Adrenal gland (tissue), 9 donors: ENCODE measurements at regions not wholly inside any gene's neighbourhood (a gene's known extent, or its start where the extent isn't known, plus 50 kb on each side); places are given as distances from the start of the nearest gene placed in this dataset.
A peak's percentile ranks its signal among the peaks of the same experiment; 100 is the strongest.

Experiments used
- DNase-seq, 7 donors: peaks; one replicate each; pipeline ENCODE4 v3.0.0-alpha.2; 2019 to 2020
- H3K27ac ChIP-seq, 5 donors: fragments of 200-600 bp; sonication (generic) in 4 of 5; 1 replicate in 3 of 5; 2 replicates in 2 of 5; pipeline versions ENCODE4 v1.5.1 to v1.8.0; 2016 to 2020; ENCODE audit warnings: mild to moderate bottlenecking in 1 of 5
- H3K27me3 ChIP-seq: fragments of 200-600 bp; 2 replicates; pipeline ENCODE4 v1.8.0; 2021
- H3K36me3 ChIP-seq, 2 donors: fragments of 200-600 bp; replicated peaks in 1 of 2; 1 replicate in 1 of 2; 2 replicates in 1 of 2; pipeline versions ENCODE4 v1.5.1 to v1.8.0; 2018 to 2022
- H3K4me1 ChIP-seq, 2 donors: fragments of 200-600 bp; replicated peaks in 1 of 2; 1 replicate in 1 of 2; 2 replicates in 1 of 2; pipeline versions ENCODE4 v1.5.1 to v1.8.0; 2018 to 2021
- H3K4me3 ChIP-seq, 4 donors: fragments of 200-600 bp; sonication (generic) in 3 of 4; one replicate each; pipeline ENCODE4 v1.5.1; 2016 to 2018
- H3K9me3 ChIP-seq, 3 donors: fragments of 200-600 bp; sonication (generic) in 1 of 3; replicated peaks in 1 of 3; 1 replicate in 2 of 3; 2 replicates in 1 of 3; pipeline versions ENCODE4 v1.5.1 to v1.8.0; 2016 to 2021
- POLR2A ChIP-seq, 2 donors: fragments of 450-650 bp; IDR thresholded peaks; one replicate each; pipeline ENCODE4 v1.6.1; 2017; ENCODE audit warnings: antibody characterized with exemption in 2 of 2, mild to moderate bottlenecking in 2 of 2, moderate library complexity in 1 of 2
- WGBS, 4 donors: extraction: QIAGEN DNeasy Blood & Tissue Kit in 2 of 4; methylation state at CpG; one replicate each; pipeline versions ENCODE4 v1.1.5 to v1.1.7; 2013 to 2017; 5-methylcytosine and 5-hydroxymethylcytosine counted together
- intact Hi-C, 2 donors: fragments of 100-400 bp; cut with DNase I; formaldehyde crosslinking; loops; one replicate each; pipeline versions ENCODE4 v1.14.1 to v1.15.0; 2022 to 2023
- TF ChIP-seq, protein P1 (sequence below), 6 experiments: fragments of 450-650 bp in 4 of 6; fragments of 200-600 bp in 2 of 6; sonication (generic) in 1 of 6; IDR thresholded peaks; 1 replicate in 5 of 6; 2 replicates in 1 of 6; pipeline versions ENCODE4 v1.5.1 to v1.8.0; 2016 to 2021; ENCODE audit warnings: antibody characterized with exemption in 6 of 6, mild to moderate bottlenecking in 2 of 6, moderate library complexity in 1 of 6
- donor health status: healthy with polysubstance abuse.
- donor health status: Bipolar disorder and iron deficiency.
- donor health status: DM: yes; HTN: yes; CAD: no.
- donor health status: DM: no; HTN: no; CAD: no.
- donor health status: DM: no; HTN: no; CAD: no.

DNA sequence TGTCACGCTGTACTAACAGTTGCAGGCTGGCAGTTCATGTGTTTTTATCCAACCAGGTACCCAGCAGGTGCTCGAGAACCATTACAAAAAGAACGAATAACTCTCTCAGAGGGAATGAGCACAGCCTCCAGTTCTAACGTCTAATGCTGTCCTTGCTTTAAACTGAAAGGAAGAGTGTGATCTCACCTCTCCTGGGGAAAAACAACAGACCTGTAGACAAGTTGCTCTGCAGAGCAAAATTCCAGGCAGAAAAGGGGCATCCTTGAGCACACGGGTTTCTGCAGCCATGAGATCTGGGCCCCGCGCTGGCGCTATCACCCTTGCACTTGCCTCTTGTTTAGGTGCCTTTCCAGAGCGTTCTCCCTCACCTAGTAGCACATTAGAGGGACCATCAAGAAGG, 92.5 kb upstream of the DNAH5 start:
- intact Hi-C loops = no loop called here
- Histone ChIP-seq H3K4me1 (peaks cover 0 to 6% of the 10 kb centered on the region in 2 donors), H3K27ac (no peak overlapping the region), H3K27me3 (no peaks in the 10 kb centered on the region), H3K9me3 (no peaks in the 10 kb centered on the region), H3K4me3 (no peak overlapping the region), H3K36me3 (no peaks in the 10 kb centered on the region)
- TF ChIP-seq, protein P1, sequence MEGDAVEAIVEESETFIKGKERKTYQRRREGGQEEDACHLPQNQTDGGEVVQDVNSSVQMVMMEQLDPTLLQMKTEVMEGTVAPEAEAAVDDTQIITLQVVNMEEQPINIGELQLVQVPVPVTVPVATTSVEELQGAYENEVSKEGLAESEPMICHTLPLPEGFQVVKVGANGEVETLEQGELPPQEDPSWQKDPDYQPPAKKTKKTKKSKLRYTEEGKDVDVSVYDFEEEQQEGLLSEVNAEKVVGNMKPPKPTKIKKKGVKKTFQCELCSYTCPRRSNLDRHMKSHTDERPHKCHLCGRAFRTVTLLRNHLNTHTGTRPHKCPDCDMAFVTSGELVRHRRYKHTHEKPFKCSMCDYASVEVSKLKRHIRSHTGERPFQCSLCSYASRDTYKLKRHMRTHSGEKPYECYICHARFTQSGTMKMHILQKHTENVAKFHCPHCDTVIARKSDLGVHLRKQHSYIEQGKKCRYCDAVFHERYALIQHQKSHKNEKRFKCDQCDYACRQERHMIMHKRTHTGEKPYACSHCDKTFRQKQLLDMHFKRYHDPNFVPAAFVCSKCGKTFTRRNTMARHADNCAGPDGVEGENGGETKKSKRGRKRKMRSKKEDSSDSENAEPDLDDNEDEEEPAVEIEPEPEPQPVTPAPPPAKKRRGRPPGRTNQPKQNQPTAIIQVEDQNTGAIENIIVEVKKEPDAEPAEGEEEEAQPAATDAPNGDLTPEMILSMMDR (IDR thresholded peaks at IDR 0.05) = no peak
- TF ChIP-seq POLR2A (IDR thresholded peaks at IDR 0.05) = no peak
- WGBS, 4 donors = 77 to 85% (median 81%) methylated on average over 9 of the region's 9 CpGs
- DNase-seq = no peak

DNA sequence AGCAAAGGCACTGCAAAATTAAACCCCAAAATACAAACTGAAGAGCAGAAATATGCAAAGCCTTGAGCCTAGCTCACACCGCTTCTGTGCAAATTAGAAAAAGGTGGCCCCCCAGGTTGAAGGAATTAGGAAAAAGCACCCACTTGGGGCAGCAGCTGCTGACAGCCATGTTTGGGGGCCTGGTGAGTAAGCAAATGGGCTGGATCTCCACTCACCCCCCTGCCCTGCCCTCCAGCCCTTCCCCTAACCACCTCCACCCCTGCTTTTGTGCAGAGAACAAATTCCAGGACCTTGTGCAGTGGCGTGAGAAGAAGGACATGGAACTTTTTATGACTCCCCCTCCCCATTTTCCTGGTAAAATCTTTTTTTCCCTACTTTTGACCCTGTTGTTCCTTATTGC, 92.0 kb upstream of the DNAH5 start:
- DNase-seq = no peak
- Histone ChIP-seq H3K9me3 (no peaks in the 10 kb centered on the region), H3K4me3 (no peak overlapping the region), H3K27me3 (no peaks in the 10 kb centered on the region), H3K27ac (no peak overlapping the region), H3K4me1 (peaks cover 0 to 6% of the 10 kb centered on the region in 2 donors), H3K36me3 (no peaks in the 10 kb centered on the region)
- WGBS, 4 donors = 58 to 66% (median 63%) methylated on average over 2 of the region's 2 CpGs
- TF ChIP-seq POLR2A (IDR thresholded peaks at IDR 0.05) = no peak
- TF ChIP-seq, protein P1 (IDR thresholded peaks at IDR 0.05) = no peak
- intact Hi-C loops = no loop called here

DNA sequence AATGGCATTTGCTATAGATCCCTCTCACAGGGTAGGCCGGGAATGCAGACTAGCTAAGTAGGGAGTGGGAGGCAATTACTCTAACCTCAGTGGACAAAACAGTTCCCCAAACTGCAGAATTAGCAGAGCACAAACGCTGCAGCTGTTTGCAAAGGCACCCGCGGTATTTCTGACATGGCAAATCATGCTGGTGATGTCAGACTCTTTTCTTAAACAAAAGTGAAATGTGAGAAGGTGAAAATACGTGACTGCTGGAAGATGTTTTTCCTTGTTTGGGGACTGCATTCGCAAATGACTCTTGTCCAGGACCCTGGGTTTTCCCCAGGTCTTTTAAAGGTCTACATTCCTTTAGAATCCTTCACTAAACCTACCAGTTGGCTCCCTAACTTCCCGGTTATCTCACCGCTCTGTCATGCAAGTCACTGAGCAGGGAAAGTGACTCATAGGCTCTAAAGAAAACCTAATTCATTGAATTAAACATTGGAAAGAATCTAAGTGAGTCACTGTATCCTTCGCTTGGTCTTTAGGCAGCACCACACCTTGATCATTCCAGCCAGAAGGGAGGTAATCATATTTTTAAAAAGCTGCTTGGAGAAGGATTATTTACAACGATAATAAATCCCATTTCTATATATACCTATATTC, 91.5 kb upstream of the DNAH5 start:
- Histone ChIP-seq H3K27me3 (no peaks in the 10 kb centered on the region), H3K4me1 (peaks cover 0 to 6% of the 10 kb centered on the region in 2 donors), H3K36me3 (no peaks in the 10 kb centered on the region), H3K4me3 (no peak overlapping the region), H3K27ac (peak overlapping the region in 1 of 5 donors; percentile 42), H3K9me3 (no peaks in the 10 kb centered on the region)
- no peak for TF ChIP-seq POLR2A (IDR thresholded peaks at IDR 0.05)
- TF ChIP-seq, protein P1 (IDR thresholded peaks at IDR 0.05) = no peak
- intact Hi-C loops = no loop called here
- peak in 5 of 7 donors; percentile 47 to 72 (median 56) for DNase-seq
- WGBS, 4 donors = 13 to 17% (median 15%) methylated on average over 9 to 10 of the region's 10 CpGs

DNA sequence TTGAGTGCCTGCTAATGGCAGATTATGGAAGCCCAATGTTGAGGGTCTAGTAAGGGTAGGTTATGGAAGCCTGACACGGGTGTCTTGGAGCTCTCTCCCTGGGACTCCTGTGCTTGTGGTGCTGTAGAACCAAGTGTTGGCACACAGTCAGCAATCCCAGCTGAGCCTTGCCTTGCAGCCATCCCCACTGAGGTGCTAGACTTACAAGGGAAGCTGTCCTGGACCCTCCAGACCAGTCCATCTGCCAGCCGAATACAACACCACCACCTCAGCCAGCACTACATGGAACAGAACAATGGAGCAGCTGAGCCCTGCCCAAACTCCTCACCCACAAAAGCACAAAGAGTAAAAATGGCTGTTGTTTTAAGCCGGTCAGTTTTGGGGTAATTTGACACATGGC, 90.5 kb upstream of the DNAH5 start:
- Histone ChIP-seq H3K4me1 (peaks cover 0 to 6% of the 10 kb centered on the region in 2 donors), H3K27me3 (no peaks in the 10 kb centered on the region), H3K27ac (no peak overlapping the region), H3K4me3 (no peak overlapping the region), H3K36me3 (no peaks in the 10 kb centered on the region), H3K9me3 (no peaks in the 10 kb centered on the region)
- 58 to 78% (median 68%) methylated on average over 3 of the region's 3 CpGs for WGBS, 4 donors
- TF ChIP-seq, protein P1 (IDR thresholded peaks at IDR 0.05) = no peak
- no peak for DNase-seq
- intact Hi-C loops = no loop called here
